Iris pigment epithelial cell (primary cell): ENCODE measurements at regions not wholly inside any gene's neighbourhood (a gene's known extent, or its start where the extent isn't known, plus 50 kb on each side); places are given as distances from the start of the nearest gene placed in this dataset.

ENCODE experiments used
- DNase-seq: peaks from one replicate; pipeline ENCODE4 v3.0.0-alpha.2; 2011; ENCODE audit warnings: low read depth

DNA sequence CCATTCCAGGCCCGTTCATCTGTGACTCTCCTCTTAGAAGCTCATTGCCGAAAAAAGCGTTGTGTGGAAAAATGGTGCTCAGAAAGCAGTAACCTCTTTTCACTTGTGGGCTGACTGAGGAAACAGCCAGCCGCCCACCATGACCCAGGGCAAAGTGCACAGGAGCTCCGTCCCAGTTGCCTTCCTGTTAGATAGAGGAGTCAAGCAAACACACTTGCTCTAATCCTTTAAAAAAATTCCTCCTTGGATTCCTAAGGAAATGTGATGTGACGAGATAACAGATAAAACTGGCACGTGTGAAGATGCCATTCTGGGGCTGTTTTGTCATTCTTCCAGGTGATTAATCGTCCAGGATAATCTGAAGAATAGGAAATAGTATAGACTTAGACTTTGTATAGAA, 396.8 kb upstream of the DDHD1 start:
- no peak for DNase-seq

DNA sequence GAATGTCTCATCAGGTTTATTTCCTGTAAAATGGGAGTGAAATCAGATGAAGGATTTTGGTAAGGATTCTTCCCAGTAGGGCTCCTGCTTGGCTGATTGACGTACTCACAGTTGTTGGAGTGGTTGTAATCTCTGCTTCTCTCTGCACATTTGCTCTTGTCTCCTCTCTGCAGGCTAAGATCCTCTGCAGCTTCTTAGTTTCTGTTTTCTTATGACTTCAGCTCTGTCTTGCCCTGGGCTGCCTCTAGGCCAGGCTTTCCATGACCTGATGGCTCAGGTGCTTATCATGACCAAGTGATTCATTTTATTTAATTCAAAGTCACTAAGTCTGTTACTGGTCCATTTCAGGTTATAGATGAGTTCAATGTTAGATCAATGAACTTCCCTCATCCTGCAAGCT, 394.5 kb upstream of the DDHD1 start:
- DNase-seq = no peak

DNA sequence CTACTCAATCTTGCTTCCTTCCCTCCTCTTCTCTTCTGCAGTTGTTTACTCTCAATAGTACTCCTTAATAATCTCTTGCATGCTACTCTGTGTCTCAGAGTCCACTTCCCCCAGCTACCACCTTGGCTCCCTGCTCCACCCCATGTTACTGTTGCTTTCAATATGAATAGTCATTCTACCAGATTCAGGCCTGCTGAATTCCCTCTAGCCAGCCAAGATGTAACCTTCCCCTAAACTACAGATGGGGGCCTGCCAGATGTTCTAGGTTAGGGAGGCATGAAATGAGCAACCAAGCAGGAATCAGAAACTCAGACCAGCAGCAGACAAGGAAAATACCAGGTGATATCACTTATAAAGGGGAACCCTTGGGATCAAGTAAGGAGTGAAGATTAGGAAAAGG, 392.1 kb upstream of the DDHD1 start:
- DNase-seq = no peak

DNA sequence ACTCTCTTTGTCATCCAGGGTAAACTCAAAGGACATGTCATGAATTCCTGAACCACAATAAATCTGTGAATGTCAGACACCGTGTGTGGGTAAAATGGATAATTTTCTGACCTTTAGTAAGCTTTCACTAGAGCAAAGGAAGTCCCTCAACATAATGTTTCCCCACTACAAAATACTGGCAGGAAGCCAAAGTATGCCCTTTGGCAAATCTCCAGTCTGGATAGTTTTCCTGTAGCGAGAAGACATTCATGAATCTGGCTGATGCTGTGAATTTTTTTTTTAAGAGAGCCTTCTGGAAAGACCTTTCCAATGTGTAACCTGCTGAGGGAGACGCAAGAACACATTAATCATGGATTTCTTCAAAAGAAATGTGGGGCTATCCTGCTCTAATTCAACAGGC, 389.6 kb upstream of the DDHD1 start:
- peak; percentile 34 for DNase-seq

DNA sequence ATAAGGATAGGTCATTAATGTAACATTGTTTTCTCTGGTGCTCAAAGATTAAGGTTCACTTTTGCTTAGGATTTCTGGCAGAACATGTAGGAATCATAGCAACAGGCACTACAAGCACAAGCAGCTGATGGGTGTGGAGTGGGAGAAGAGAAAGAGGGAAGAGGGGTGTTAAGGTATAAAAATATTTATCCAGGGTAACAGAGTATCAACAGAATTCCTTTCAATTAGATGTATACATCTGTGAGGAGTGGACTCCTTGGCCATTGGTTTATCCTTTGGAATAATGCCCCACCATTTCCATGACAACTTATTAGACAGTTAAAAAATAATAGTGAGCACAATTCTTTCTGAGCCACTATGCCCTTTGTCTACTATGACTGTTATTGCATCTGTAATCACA, 388.3 kb upstream of the DDHD1 start:
- DNase-seq = no peak

DNA sequence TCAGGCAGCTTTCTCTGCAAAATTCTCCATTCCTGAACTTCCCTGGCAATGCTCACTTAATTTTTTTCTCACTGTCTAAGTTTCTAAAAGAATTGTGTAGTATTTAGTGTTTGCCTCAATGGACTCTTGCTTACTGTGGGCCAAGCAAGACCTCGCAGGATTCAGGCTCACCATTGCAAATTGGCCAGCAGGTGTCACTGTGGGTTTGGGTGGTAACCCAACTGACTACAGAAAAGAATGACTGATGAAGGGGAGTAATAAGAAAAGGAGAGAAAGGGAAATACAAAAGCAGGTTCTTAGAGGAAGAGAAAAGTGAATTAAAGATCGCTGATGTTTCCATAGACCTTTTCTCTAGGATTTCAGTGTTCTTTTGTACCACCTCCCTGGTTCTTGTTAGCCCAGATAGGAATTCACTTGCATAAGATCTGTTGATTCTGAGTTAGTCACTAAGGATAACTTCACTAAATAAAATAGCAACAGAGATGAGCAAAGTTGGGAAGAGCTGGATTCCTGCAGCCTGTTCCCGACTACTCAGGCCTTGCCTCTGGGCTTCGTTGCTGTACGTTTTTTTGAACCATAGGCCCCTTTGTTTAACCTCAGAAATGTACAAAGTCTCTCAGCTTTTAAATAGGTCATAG, 386.5 kb upstream of the DDHD1 start:
- peak; percentile 81 for DNase-seq

DNA sequence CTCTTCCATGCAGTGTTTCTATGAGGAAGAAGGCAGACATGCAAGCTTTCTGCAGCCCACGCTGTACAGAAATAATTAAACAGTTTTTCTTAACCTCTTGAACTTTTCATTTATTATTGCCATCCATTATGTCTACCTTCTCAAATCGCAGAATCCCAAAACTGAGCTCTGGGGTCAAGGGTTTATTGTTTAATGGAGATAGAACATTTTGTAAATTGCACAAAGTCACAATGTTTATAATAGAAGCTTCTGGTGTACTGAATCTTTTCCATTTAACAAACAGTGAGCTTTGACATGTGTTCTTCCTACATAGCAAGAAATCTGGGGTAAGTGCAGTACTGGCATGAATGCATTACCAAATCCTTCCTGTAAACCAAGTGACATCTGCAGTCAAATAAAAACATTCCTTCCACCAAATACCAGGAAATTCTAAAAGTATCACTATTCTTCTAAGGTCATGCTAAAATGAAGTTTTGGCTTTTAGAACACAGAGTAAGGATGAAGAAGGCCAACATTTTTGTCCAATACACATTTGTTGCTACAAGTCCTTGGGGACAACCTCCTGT, 385.3 kb upstream of the DDHD1 start:
- peak; percentile 19 for DNase-seq

DNA sequence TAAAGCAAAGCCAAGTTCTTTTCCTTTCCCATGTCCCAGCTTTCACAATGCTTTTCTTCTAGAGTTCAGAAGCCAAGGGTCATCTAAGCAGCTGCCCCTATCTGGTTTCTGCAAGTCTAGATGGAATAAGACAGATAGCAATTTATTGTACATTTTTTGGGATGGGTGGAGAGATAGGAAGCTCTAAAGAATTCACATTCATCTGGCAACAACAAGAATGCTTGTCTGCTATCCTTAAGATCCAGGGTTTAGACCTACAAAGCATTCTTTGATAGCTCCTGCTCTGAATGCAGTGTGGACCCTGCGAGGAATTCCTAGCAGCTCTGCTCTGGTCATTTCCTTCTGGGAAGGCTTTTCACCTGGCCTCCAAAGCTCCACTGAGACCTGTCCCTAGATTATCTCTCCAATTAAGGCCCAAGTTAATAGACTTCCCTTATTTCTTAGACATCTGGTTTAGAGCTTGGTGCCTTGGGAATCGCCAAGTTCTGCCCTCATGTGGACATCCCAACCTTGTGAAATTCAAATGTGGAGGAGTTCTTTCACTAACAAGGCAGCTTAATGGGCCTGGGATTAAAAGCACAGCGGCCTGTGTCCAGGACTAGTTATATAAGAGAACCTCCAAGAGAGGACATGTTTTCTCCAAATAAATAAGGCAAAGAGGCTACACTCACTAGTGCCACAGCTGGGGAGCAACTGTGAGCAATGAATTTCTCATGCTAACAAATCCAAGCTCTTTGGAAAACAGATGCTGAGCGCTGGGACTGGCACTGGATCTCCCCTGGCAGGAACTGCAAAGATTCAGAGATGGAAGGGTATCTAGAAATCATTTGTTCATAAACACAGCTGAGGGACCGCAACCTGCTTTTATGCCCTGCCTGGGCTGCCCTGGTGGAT, 384.5 kb upstream of the DDHD1 start:
- no peak for DNase-seq

DNA sequence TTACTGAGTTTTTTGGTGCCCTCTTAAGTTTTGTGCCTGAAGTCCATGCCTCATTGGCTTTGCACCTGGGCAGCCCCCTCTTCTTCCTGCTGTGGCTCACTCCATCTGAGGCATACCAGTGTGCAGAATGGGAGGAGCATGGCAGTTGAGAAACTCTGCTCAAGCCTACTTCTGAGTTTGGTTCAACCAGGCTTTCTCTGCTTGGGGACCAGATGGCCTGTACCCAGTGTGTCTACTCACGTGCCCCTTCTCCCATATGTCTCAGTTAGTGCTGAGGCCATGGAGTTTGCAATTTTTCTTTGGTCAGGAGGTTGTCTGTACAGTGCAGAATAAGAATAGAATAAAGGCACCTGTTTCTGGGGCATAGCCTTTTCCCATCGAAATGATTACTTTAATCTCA, 383.3 kb upstream of the DDHD1 start:
- no peak for DNase-seq

DNA sequence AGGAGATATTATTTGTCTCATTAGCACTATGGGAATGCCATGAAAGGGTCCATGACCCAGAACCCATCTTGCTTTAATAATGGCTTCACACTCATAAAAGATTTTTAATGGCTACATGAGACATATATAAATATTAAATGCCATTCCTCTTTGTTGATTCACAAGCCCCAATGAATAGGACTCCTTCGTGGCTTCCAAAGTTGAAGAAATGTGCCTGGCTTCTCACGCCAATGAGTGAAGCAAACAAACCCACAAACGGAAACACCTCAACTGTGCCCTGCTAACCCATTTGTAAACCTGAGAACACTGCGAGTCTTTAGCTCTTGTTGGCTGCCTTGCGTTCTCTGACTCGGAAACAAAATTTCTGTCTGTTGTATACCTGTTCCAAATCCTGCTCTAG, 381.7 kb upstream of the DDHD1 start:
- no peak for DNase-seq

DNA sequence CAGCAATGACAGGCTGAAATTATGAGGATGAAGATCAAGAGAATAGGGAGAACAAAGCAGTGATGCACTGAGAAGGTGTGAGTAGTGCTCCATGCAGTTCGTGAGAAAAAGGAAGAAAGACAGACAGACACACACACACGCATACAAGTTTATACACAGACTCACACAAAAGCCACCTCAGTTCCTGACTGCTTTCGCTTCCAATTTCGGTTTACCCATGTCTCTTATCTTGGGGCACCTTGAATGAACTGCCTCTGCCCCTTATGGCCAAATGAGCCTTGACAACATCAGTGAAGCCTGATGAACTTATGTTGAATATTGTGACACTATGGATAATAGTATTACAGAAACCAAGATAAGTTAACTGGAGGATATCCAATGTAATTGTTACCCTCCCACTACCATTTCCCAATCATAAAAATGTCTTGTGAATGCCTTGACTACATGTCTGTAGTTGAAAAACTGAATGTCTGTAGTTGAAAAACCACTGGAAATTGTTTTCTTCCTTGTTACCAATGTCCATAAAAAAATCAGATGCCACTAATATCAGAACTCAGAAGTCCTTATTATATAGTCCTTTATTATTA, 380.4 kb upstream of the DDHD1 start:
- no peak for DNase-seq

DNA sequence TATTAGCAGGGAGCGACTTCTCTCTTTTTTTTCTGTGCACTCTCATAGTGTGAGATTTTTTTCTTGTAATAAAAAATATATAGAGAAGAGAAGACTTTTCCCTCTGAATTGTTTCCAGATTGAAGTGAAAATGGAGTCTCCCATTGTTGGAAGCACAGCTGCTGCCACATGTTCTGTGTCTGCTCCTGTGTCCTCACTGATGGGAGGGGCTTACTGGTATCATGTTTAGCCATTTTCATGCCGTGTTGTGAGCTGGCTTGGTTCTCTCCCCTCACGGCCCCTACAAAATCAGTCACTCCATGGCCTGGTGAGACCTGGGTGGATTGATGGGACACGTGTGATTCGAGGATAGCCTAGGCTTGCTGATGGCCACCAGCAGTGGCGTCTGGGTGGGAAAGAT, 379.7 kb upstream of the DDHD1 start:
- DNase-seq = no peak

DNA sequence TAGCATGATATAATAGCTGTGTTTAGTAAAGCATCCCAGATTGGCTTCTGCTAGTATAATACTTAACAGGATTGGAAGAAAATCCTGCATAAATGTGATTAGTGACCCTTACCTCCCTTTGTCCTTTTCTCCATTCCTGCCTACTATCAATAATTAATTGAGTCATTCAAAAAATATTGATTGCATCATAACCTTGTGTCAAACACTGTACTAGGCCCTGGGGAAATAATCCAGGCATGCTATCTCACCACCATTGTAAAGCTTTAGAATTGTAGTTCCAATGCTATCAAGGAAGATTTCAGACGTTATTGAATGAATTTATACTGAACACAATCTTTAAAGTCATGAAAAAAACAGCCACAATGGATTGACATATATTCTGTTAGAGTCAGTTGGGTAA, 378.6 kb upstream of the DDHD1 start:
- DNase-seq = no peak

DNA sequence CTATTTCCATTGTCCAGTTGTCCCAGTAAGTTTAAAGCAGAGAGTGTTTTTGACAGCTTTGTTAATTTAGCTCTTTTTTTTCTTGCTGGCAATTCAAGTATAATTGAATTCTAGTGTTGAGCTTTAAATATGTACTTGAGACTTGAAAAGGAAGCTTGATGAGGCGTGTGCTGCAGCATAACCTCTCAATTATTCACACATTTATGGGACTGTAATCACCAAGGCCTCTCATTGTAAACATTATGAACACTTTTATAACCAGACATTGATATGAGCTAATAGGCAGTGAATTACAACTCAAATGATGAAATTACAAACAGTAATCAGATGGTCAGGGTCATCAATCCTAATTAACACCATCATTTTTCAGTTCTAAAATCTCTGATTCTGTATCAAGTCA, 378.0 kb upstream of the DDHD1 start:
- DNase-seq = no peak

DNA sequence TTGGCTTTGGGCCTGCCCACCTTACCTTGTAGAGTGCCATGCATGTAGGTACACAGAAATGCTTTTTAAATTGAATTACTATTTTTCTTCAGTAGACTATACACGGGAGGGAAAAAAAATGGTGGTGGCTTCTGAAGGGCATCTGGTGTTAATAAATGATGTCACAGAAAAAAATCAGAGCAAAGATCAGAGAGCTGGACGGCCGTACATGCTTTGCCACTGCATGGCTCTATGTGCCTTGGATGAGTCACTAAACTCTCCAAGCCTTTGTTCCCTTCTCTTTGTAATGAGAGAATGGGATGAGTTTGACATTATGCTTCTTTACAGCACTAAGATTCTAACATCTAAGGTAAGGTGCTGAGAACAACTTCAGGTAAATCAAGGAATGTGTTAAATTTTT, 376.4 kb upstream of the DDHD1 start:
- DNase-seq = no peak

DNA sequence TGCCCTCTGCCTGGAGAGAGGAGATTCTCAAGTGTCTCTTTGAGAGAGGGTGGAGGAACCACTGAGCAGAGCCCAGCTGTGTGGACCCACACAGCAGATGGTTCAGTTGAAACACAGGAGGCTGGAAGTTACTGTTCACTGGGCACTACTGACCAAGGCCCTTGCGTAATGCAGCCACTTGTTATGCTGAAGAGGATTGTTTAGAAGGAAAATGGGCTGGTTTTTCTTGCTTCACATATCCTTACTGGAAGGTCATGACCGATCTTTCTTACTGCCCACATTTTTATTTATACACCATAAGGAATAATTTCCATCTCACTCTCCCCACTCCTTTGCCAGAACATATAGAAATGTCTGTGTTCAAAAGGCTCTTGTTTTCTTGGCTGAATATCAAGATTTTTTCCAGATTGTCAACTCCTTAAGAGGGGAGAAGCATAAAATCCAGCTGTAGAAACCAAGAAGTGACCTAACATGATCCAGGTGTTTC, 375.1 kb upstream of the DDHD1 start:
- DNase-seq = peak; percentile 59

DNA sequence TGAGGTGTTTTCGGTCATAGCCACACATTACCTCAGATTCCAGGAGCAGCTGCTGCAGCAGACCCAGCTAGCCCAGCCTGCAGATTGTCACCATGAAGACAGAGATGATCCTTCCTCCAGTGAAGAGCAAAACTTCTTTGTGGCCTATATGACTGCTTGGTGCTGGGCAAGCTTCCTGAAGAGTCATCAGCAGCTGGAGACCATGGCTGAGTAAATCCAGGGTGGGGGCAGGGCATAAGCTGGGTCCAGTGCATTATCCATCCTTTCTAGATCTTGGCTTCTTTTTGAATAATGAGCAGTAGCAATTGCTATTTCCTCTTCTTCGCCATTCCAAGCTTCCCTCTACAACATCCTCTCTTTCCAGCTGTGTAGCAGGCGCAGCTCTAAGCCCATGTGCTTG, 373.1 kb upstream of the DDHD1 start:
- no peak for DNase-seq

DNA sequence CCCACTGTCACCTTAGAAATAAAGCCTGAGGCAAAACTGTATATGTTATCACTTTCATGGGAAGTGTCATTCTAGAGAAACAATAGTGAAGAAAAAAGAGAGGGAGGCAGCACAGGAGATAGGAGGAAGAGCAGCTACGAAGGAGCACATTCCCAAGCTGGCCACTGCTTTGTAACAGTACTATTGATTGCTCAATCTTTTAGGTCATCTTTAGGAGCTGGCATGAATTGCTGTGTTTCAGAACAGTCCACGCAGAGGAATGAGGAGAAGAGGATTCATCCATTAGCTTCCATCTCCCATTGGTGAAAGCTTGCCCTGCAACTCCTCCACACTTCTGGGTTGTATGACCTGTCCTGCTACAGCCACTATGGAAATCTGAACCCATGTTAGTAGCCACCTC, 372.5 kb upstream of the DDHD1 start:
- peak; percentile 20 for DNase-seq

DNA sequence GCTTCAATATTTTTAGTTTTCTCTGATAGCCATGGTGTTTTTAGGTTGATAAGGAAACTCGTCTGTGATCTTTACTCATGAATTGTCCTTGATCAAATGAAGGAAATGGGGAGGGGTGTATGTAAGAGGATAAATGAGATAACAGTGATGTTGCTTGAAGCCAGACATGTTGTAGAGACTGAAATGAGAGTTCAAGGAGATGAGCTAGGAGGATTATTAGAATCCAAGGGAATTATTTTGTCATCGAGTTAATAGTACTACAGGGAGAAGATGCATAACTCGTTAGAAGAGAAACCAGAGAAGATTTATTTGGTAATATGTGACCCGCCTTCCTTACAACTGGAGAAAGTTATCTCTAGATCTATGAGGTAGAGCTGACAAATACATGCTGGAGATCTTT, 371.3 kb upstream of the DDHD1 start:
- no peak for DNase-seq

DNA sequence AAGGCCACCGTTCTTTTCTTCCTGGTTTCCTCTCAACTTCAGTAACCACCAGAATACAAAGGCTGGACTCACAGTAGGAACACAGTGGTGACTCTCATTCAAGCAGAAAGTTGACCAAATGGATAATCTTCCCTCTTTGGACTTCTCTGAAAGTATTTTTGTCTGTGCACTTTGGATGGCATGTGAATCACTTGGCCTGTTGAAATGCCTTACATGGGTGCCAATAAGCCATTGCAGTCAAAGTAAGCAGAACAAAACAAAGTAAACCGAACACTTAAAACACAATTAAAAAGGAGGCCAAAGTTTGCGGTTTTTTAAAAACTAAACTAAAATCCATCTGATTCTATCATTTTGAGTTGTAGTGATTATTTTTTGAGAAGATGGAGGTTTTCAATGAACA, 370.1 kb upstream of the DDHD1 start:
- no peak for DNase-seq

DNA sequence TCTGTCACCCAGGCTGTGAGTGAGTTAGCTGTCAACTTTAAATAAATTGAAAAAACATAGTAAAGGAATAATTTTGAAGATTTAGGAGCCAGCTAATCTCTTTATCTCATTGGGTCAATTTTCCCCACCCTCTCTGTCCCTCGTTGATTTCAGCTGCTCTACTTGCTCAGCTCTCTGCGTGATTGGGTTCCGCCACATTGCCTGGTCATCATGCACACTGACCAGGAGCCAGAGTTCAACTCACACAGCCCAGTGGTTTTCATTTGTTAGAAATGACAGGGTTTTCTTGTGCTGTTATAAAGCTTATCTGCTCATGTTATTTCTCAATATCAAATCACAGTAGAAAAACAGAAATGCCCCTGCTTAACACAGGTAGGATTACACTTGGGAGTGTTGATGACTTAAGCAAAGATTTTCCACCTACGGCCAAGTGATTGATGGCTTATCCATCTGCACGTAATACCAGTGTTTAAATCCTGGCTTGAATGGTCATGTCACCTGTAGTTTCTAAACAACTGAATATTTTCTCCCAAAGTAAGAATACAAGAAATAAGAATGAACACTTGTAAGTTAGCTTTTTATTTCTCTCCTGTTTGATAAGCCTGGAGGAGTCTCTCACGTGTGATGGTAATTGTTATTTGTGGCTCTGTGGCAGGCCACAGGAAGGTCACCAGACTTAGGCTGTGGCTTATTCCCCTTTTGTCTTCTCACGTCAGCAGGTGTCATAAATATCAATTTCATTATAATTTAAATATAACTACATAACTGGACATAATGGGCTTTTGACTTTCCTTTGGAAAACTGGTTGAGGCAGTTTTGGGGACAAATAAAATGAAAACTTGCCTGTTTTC, 367.2 kb upstream of the DDHD1 start:
- no peak for DNase-seq

DNA sequence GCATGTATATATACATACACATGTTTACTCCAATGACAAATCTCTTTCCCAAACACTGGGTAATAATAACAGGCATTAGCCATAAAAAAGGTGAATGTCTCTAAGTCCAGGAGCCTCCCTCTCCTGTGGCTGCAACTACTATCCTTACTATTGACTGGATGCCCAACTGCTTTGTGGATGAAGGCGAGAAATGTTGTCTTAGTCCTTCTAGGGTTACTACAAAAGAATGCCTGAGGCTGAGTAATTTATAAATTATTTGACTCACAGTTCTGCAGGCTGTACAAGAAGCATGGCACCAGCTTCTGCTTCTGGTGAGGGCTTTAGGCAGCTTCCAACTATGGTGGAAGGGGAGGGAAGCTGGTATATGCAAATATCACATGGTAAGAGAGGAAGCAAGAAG, 366.0 kb upstream of the DDHD1 start:
- peak; percentile 57 for DNase-seq
